Chondrocyte (in vitro differentiated cells): ENCODE measurements at regions not wholly inside any gene's neighbourhood (a gene's known extent, or its start where the extent isn't known, plus 50 kb on each side); places are given as distances from the start of the nearest gene placed in this dataset.
"Not testable (repeated sequence)": the region's sequence is repeated elsewhere in the genome, so short reads cannot be mapped to it uniquely, and the experiment has no call there.

Experiments
- DNase-seq: peaks from one replicate; pipeline ENCODE4 v3.0.0; 2021; ENCODE audit warnings: mixed read lengths, low spot score
- H3K27ac Mint-ChIP-seq: one replicate; pipeline ENCODE4 v1.8.0; 2021; ENCODE audit warnings: mild to moderate bottlenecking, moderate library complexity, mixed read lengths; ENCODE audit not compliant: unreplicated experiment
- H3K27me3 Mint-ChIP-seq: 2 replicates; pipeline ENCODE4 v1.8.0; 2021; ENCODE audit warnings: low read depth, mixed read lengths
- H3K36me3 Mint-ChIP-seq: 2 replicates; pipeline ENCODE4 v1.8.0; 2021; ENCODE audit warnings: low read depth, mixed read lengths
- H3K4me1 Mint-ChIP-seq: 2 replicates; pipeline ENCODE4 v1.8.0; 2021; ENCODE audit warnings: low read depth, mild to moderate bottlenecking, mixed read lengths
- H3K4me3 Mint-ChIP-seq: one replicate; pipeline ENCODE4 v1.8.0; 2021; ENCODE audit warnings: mild to moderate bottlenecking, moderate library complexity, mixed read lengths; ENCODE audit not compliant: unreplicated experiment
- H3K9me3 Mint-ChIP-seq: 2 replicates; pipeline ENCODE4 v1.8.0; 2021; ENCODE audit warnings: low read depth, mixed read lengths
- TF ChIP-seq, protein P1 (sequence below): fragments of 200-600 bp; sonication (generic); IDR thresholded peaks from 2 replicates; pipeline ENCODE4 v1.5.0; 2021; ENCODE audit warnings: antibody characterized with exemption, mild to moderate bottlenecking, moderate library complexity

DNA sequence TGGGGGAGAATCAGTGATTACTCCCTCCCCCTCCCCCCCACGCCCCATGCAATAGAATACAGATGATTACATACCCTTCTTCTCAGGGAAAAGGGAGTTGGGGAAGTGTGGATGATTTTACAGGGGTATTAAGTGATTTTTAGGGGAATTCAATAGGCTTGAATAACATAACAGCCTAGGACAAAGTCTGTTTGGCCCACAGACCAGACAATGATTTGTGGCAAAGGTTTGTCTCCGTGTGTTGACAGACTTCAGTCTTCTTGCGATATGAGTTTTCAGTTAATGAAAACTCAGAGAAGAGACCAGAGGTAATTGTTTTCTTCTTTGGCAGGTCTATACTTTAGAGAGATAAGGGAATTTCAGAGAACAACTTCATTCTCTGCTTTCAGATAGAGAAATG lies 95.3 kb downstream of the OR2B2 start:
- Mint-ChIP-seq H3K4me1 (peaks cover 10% of the 10 kb centered on the region), H3K36me3 (no peaks in the 10 kb centered on the region), H3K27ac (no peak overlapping the region), H3K27me3 (no peaks in the 10 kb centered on the region), H3K9me3 (peaks cover 2% of the 10 kb centered on the region), H3K4me3 (no peak overlapping the region)
- no peak for DNase-seq
- TF ChIP-seq, protein P1, sequence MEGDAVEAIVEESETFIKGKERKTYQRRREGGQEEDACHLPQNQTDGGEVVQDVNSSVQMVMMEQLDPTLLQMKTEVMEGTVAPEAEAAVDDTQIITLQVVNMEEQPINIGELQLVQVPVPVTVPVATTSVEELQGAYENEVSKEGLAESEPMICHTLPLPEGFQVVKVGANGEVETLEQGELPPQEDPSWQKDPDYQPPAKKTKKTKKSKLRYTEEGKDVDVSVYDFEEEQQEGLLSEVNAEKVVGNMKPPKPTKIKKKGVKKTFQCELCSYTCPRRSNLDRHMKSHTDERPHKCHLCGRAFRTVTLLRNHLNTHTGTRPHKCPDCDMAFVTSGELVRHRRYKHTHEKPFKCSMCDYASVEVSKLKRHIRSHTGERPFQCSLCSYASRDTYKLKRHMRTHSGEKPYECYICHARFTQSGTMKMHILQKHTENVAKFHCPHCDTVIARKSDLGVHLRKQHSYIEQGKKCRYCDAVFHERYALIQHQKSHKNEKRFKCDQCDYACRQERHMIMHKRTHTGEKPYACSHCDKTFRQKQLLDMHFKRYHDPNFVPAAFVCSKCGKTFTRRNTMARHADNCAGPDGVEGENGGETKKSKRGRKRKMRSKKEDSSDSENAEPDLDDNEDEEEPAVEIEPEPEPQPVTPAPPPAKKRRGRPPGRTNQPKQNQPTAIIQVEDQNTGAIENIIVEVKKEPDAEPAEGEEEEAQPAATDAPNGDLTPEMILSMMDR, result no peak

DNA sequence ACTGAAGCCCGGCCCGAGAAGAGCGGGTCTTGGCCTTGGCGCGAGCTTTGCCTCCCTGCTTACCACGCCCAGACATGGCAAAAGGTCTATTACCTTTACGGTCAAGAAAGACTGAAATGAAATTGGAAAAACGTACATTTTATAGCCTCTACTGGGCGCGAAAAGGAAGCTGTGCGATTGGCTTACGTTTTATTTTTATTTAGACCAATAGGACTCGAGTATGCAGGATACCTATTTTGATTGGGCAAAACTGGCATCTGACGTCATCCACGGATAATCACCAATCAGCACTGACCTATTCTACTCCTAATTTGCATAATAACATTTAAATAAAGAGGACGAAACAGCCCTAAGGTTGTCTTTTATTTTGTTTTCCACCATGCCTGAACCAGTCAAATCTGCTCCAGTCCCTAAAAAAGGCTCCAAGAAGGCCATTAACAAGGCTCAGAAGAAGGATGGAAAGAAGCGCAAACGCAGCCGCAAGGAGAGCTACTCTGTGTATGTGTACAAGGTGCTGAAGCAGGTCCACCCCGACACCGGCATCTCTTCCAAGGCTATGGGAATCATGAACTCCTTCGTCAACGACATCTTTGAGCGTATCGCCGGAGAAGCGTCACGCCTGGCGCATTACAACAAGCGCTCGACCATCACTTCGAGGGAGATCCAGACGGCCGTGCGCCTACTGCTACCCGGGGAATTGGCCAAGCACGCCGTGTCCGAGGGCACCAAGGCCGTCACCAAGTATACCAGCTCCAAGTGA lies 97.4 kb downstream of the OR2B2 start:
- Mint-ChIP-seq H3K27ac (peak overlapping the region; percentile 94), H3K4me1 (peaks cover 25% of the 10 kb centered on the region), H3K9me3 (peaks cover 2% of the 10 kb centered on the region), H3K4me3 (peak overlapping the region; percentile 80), H3K27me3 (no peaks in the 10 kb centered on the region), H3K36me3 (no peaks in the 10 kb centered on the region)
- TF ChIP-seq, protein P1, result no peak
- DNase-seq, result no peak

DNA sequence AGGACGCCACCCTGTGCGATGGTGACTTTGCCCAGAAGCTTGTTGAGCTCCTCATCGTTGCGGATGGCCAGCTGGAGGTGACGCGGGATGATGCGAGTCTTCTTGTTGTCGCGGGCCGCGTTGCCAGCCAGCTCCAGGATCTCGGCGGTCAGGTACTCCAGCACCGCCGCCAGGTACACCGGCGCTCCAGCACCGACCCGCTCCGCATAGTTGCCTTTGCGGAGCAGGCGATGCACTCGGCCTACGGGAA lies 97.9 kb downstream of the OR2B2 start:
- peaks cover 28% of the 10 kb centered on the region for H3K4me1 Mint-ChIP-seq
- peak overlapping the region; percentile 80 for H3K4me3 Mint-ChIP-seq
- DNase-seq, H3K9me3 Mint-ChIP-seq, H3K36me3 Mint-ChIP-seq, H3K27me3 Mint-ChIP-seq: not testable (repeated sequence)
- H3K27ac Mint-ChIP-seq, result peak overlapping the region; percentile 94

GRCh38 chr6:27812805-27813492 lies 99.2 kb downstream of the OR2B2 start:
- no peak overlapping the region for H3K4me3 Mint-ChIP-seq
- H3K27me3 Mint-ChIP-seq, result no peaks in the 10 kb centered on the region
- no peak overlapping the region for H3K27ac Mint-ChIP-seq
- H3K4me1 Mint-ChIP-seq, result peaks cover 37% of the 10 kb centered on the region
- peaks cover 2% of the 10 kb centered on the region for H3K9me3 Mint-ChIP-seq
- DNase-seq, result no peak
- H3K36me3 Mint-ChIP-seq, result no peaks in the 10 kb centered on the region
- TF ChIP-seq, protein P1, result no peak

- peaks cover 2% of the 10 kb centered on the region for H3K9me3 Mint-ChIP-seq
- TF ChIP-seq, protein P1, result no peak
- H3K27me3 Mint-ChIP-seq, result no peaks in the 10 kb centered on the region
- no peak overlapping the region for H3K27ac Mint-ChIP-seq
- no peak overlapping the region for H3K4me3 Mint-ChIP-seq
- peaks cover 40% of the 10 kb centered on the region for H3K4me1 Mint-ChIP-seq
- no peak for DNase-seq
- no peaks in the 10 kb centered on the region for H3K36me3 Mint-ChIP-seq
Measured at GRCh38 chr6:27812078-27812804, 100.0 kb downstream of the OR2B2 start.
